ENCODE measurements at regions not wholly inside any gene's neighbourhood (a gene's known extent, or its start where the extent isn't known, plus 50 kb on each side); places are given as distances from the start of the nearest gene placed in this dataset.
A peak's percentile ranks its signal among the peaks of the same experiment; 100 is the strongest.
"Not testable (repeated sequence)": the region's sequence is repeated elsewhere in the genome, so short reads cannot be mapped to it uniquely, and the experiment has no call there.

DNA sequence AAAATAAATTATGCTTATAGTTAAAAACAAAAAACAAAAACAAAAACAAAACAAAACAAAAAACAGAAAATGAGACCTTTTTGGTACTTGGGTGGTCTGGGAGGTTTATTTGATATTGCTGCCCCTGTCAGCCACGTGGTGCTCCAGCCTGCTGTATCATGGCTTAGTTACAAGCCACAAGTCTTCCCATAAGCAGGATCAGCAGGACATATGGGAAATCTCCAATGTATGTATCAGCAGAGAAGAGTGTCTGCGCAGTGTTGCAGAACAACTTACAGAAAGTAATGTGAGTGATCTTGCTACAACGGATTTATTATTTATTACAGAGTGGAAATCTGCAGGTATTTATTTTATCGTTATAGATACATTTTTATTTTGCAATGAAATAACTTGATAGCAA, 423.0 kb upstream of the TMPRSS15 start:
- Histone ChIP-seq H3K27me3 (ENCODE audit: insufficient read depth, low read length) (no peaks in the 10 kb centered on the region), H3K9ac (ENCODE audit: low read length) (no peak overlapping the region), H3K4me2 (ENCODE audit: low read length) (no peak overlapping the region), H3K4me3 (ENCODE audit: insufficient read depth, low read depth, low read length) (no peak overlapping the region), H3K36me3 (ENCODE audit: insufficient read depth, low read length) (no peaks in the 10 kb centered on the region), H3K9me3 (ENCODE audit: insufficient read depth, low read depth, low read length) (no peaks in the 10 kb centered on the region), H3K79me2 (ENCODE audit: insufficient read depth, low read length) (no peaks in the 10 kb centered on the region), H3K4me1 (ENCODE audit: insufficient read depth, low read length) (no peaks in the 10 kb centered on the region), H2AFZ (ENCODE audit: low read depth, low read length) (no peak overlapping the region), H3K27ac (ENCODE audit: low read depth, low read length) (no peak overlapping the region), H4K20me1 (ENCODE audit: insufficient read depth, low read length) (no peaks in the 10 kb centered on the region)
- H3K9me3 Mint-ChIP-seq (ENCODE audit: unreplicated experiment): peaks cover 7% of the 10 kb centered on the region
- H3K4me1 Mint-ChIP-seq (ENCODE audit: low read depth, unreplicated experiment): no peaks in the 10 kb centered on the region
- H3K36me3 Mint-ChIP-seq (ENCODE audit: low read depth, unreplicated experiment): no peaks in the 10 kb centered on the region
- H3K27me3 Mint-ChIP-seq (ENCODE audit: low read depth, unreplicated experiment): no peaks in the 10 kb centered on the region
- FAIRE-seq: no peak
- TF ChIP-seq, protein P1, sequence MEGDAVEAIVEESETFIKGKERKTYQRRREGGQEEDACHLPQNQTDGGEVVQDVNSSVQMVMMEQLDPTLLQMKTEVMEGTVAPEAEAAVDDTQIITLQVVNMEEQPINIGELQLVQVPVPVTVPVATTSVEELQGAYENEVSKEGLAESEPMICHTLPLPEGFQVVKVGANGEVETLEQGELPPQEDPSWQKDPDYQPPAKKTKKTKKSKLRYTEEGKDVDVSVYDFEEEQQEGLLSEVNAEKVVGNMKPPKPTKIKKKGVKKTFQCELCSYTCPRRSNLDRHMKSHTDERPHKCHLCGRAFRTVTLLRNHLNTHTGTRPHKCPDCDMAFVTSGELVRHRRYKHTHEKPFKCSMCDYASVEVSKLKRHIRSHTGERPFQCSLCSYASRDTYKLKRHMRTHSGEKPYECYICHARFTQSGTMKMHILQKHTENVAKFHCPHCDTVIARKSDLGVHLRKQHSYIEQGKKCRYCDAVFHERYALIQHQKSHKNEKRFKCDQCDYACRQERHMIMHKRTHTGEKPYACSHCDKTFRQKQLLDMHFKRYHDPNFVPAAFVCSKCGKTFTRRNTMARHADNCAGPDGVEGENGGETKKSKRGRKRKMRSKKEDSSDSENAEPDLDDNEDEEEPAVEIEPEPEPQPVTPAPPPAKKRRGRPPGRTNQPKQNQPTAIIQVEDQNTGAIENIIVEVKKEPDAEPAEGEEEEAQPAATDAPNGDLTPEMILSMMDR (IDR thresholded peaks at IDR 0.05; ENCODE audit: insufficient read depth, low read depth, low read length): no peak
- TF ChIP-seq EZH2 (IDR thresholded peaks at IDR 0.05; ENCODE audit: insufficient read depth, low read length): no peak
- no peak overlapping the region for H3K4me3 Mint-ChIP-seq (ENCODE audit: unreplicated experiment)
- DNase-seq (ENCODE audit: low read depth): no peak
- H3K27ac Mint-ChIP-seq (ENCODE audit: unreplicated experiment): no peak overlapping the region

DNA sequence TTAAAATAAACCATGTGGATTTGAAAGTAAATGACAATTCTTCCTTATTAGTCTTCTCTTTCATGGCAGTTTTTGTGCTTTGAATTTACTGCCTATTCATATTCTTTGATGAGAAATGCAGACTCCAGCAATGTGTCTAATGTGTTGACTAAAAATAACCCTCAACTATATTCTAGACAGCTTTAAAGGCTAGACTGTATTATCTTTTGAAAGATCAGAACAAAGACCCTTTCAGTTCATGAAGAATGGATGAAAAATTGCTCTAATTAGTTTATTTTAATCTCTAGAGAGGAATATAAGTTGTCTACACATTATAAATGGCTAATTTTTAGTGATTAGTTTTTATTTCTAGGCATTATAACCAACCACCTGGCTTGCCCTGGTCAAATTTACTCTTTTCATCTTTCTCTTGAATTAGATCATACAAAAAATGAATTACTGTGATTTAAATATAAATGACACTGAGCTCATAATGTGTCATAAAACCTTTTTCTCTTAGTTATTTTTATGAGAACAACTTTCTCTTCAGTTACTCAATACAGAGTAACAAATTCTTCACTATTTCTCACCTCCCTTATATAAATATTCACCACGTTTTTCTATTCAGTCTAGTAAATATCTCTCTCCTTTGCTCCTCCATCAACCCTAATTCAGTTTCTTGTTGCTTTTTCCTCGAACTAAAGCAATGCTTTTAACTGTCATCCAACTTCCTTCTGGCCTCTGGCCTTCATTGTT, 428.5 kb upstream of the TMPRSS15 start:
- H3K27me3 Mint-ChIP-seq (ENCODE audit: low read depth, unreplicated experiment): no peaks in the 10 kb centered on the region
- H3K4me1 Mint-ChIP-seq (ENCODE audit: low read depth, unreplicated experiment): peaks cover 13% of the 10 kb centered on the region
- Histone ChIP-seq H2AFZ (ENCODE audit: low read depth, low read length) (no peak overlapping the region), H3K4me3 (ENCODE audit: insufficient read depth, low read depth, low read length) (no peak overlapping the region), H3K4me2 (ENCODE audit: low read length) (no peak overlapping the region), H3K9ac (ENCODE audit: low read length) (no peak overlapping the region), H3K27me3 (ENCODE audit: insufficient read depth, low read length) (no peaks in the 10 kb centered on the region), H4K20me1 (ENCODE audit: insufficient read depth, low read length) (no peaks in the 10 kb centered on the region), H3K9me3 (ENCODE audit: insufficient read depth, low read depth, low read length) (no peaks in the 10 kb centered on the region), H3K79me2 (ENCODE audit: insufficient read depth, low read length) (no peaks in the 10 kb centered on the region), H3K36me3 (ENCODE audit: insufficient read depth, low read length) (no peaks in the 10 kb centered on the region), H3K4me1 (ENCODE audit: insufficient read depth, low read length) (no peaks in the 10 kb centered on the region), H3K27ac (ENCODE audit: low read depth, low read length) (no peak overlapping the region)
- no peak for DNase-seq (ENCODE audit: low read depth)
- no peak overlapping the region for H3K4me3 Mint-ChIP-seq (ENCODE audit: unreplicated experiment)
- no peak for FAIRE-seq
- no peak for TF ChIP-seq EZH2 (IDR thresholded peaks at IDR 0.05; ENCODE audit: insufficient read depth, low read length)
- TF ChIP-seq, protein P1 (IDR thresholded peaks at IDR 0.05; ENCODE audit: insufficient read depth, low read depth, low read length): no peak
- peak overlapping the region; percentile 16 for H3K27ac Mint-ChIP-seq (ENCODE audit: unreplicated experiment)
- H3K36me3 Mint-ChIP-seq (ENCODE audit: low read depth, unreplicated experiment): no peaks in the 10 kb centered on the region
- peaks cover 6% of the 10 kb centered on the region for H3K9me3 Mint-ChIP-seq (ENCODE audit: unreplicated experiment)

DNA sequence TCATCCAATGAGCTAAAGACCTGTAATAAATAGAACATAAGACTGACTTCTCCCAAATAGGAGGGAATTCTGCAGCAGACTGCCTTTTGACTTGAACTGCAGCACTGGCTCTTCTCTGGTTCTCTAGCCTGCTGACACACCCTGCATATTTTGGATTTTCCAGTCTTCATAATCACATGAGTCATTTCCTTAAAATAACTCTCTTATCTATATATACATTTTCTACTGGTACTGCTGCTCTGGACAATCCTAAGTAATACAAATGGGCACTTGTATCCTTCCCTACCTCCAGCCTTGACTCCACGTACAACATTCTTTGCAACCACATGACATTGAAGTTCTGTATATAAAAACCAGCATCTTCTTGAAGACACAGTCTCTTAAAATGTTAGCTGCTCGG, 429.4 kb upstream of the TMPRSS15 start:
- Histone ChIP-seq H3K27me3 (ENCODE audit: insufficient read depth, low read length) (no peaks in the 10 kb centered on the region), H3K4me3 (ENCODE audit: insufficient read depth, low read depth, low read length) (no peak overlapping the region), H3K27ac (ENCODE audit: low read depth, low read length) (no peak overlapping the region), H3K9me3 (ENCODE audit: insufficient read depth, low read depth, low read length) (no peaks in the 10 kb centered on the region), H3K4me2 (ENCODE audit: low read length) (peak overlapping the region; percentile 7), H2AFZ (ENCODE audit: low read depth, low read length) (no peak overlapping the region), H3K4me1 (ENCODE audit: insufficient read depth, low read length) (no peaks in the 10 kb centered on the region), H4K20me1 (ENCODE audit: insufficient read depth, low read length) (no peaks in the 10 kb centered on the region), H3K79me2 (ENCODE audit: insufficient read depth, low read length) (no peaks in the 10 kb centered on the region), H3K36me3 (ENCODE audit: insufficient read depth, low read length) (no peaks in the 10 kb centered on the region), H3K9ac (ENCODE audit: low read length) (no peak overlapping the region)
- peaks cover 6% of the 10 kb centered on the region for H3K9me3 Mint-ChIP-seq (ENCODE audit: unreplicated experiment)
- no peaks in the 10 kb centered on the region for H3K27me3 Mint-ChIP-seq (ENCODE audit: low read depth, unreplicated experiment)
- H3K4me3 Mint-ChIP-seq (ENCODE audit: unreplicated experiment): no peak overlapping the region
- peak overlapping the region; percentile 27 for H3K27ac Mint-ChIP-seq (ENCODE audit: unreplicated experiment)
- TF ChIP-seq, protein P1 (IDR thresholded peaks at IDR 0.05; ENCODE audit: insufficient read depth, low read depth, low read length): no peak
- TF ChIP-seq EZH2 (IDR thresholded peaks at IDR 0.05; ENCODE audit: insufficient read depth, low read length): no peak
- FAIRE-seq: no peak
- peaks cover 13% of the 10 kb centered on the region for H3K4me1 Mint-ChIP-seq (ENCODE audit: low read depth, unreplicated experiment)
- peak; percentile 81 for DNase-seq (ENCODE audit: low read depth)
- H3K36me3 Mint-ChIP-seq (ENCODE audit: low read depth, unreplicated experiment): no peaks in the 10 kb centered on the region

DNA sequence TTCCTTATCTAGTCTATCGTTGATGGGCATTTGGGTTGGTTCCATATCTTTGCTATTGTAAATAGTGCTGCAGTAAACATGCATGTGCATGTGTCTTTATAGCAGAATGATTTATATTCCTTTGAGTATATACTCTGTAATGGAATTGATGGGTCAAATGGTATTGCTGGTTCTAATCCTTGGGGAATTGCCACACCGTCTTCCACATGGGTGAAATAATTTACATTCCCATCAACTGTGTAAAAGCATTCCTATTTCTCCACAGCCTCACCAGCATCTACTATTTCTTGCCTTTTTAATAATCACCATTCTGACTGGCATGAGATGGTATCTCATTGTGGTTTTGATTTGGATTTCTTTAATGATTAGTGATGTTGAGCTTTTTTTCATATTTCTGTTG, 430.5 kb upstream of the TMPRSS15 start:
- H3K9me3 Mint-ChIP-seq (ENCODE audit: unreplicated experiment); H3K4me3 Mint-ChIP-seq (ENCODE audit: unreplicated experiment); H2AFZ ChIP-seq (ENCODE audit: low read depth, low read length); H3K79me2 ChIP-seq (ENCODE audit: insufficient read depth, low read length); H3K27ac ChIP-seq (ENCODE audit: low read depth, low read length); DNase-seq (ENCODE audit: low read depth); H3K27me3 Mint-ChIP-seq (ENCODE audit: low read depth, unreplicated experiment); H3K36me3 ChIP-seq (ENCODE audit: insufficient read depth, low read length); H3K4me2 ChIP-seq (ENCODE audit: low read length); H3K4me3 ChIP-seq (ENCODE audit: insufficient read depth, low read depth, low read length); H3K27me3 ChIP-seq (ENCODE audit: insufficient read depth, low read length); H3K9ac ChIP-seq (ENCODE audit: low read length); H4K20me1 ChIP-seq (ENCODE audit: insufficient read depth, low read length); H3K27ac Mint-ChIP-seq (ENCODE audit: unreplicated experiment); H3K36me3 Mint-ChIP-seq (ENCODE audit: low read depth, unreplicated experiment); FAIRE-seq; H3K4me1 ChIP-seq (ENCODE audit: insufficient read depth, low read length); H3K9me3 ChIP-seq (ENCODE audit: insufficient read depth, low read depth, low read length): not testable (repeated sequence)
- peaks cover 13% of the 10 kb centered on the region for H3K4me1 Mint-ChIP-seq (ENCODE audit: low read depth, unreplicated experiment)

Measured in astrocyte (in vitro differentiated cells and primary cell).